RWPE2 (cell line): ENCODE measurements at regions not wholly inside any gene's neighbourhood (a gene's known extent, or its start where the extent isn't known, plus 50 kb on each side); places are given as distances from the start of the nearest gene placed in this dataset.

Experiments used
- ATAC-seq: fragments of 200-7000 bp; cut with Tn5 transposase; 3 replicates; pipeline ENCODE4 v1.9.1; 2021; ENCODE audit warnings: low read depth
- DNase-seq: peaks from one replicate; pipeline ENCODE4 v3.0.0-alpha.2; 2020; ENCODE audit warnings: low spot score
- H3K27ac ChIP-seq: fragments of 450-650 bp; 2 replicates; pipeline ENCODE4 v1.5.1; 2017; ENCODE audit warnings: mild to moderate bottlenecking; ENCODE audit not compliant: poor library complexity, severe bottlenecking
- H3K27me3 ChIP-seq: fragments of 250-450 bp; sonication (Bioruptor Pico); 2 replicates; pipeline ENCODE4 v1.5.1; 2021; ENCODE audit warnings: mild to moderate bottlenecking, moderate library complexity; ENCODE audit not compliant: insufficient read depth, poor library complexity, severe bottlenecking
- H3K36me3 ChIP-seq: fragments of 250-450 bp; sonication (Bioruptor Pico); 2 replicates; pipeline ENCODE4 v1.5.1; 2020; ENCODE audit warnings: low read depth, mild to moderate bottlenecking, moderate library complexity
- H3K4me1 ChIP-seq: fragments of 250-450 bp; sonication (Bioruptor Pico); 2 replicates; pipeline ENCODE4 v1.5.1; 2021; ENCODE audit warnings: mild to moderate bottlenecking, moderate library complexity; ENCODE audit not compliant: insufficient read depth, poor library complexity, severe bottlenecking
- H3K4me3 ChIP-seq: fragments of 250-450 bp; sonication (Bioruptor Pico); 2 replicates; pipeline ENCODE4 v1.5.1; 2021; ENCODE audit warnings: mild to moderate bottlenecking, moderate library complexity; ENCODE audit not compliant: severe bottlenecking
- H3K9me3 ChIP-seq: fragments of 250-450 bp; sonication (Bioruptor Pico); 2 replicates; pipeline ENCODE4 v1.5.1; 2021; ENCODE audit warnings: mild to moderate bottlenecking, moderate library complexity; ENCODE audit not compliant: severe bottlenecking
- CTCF ChIP-seq: fragments of 450-650 bp; IDR thresholded peaks from one replicate; pipeline ENCODE4 v1.5.1; 2017; ENCODE audit warnings: mild to moderate bottlenecking, moderate library complexity; ENCODE audit not compliant: poor library complexity, severe bottlenecking

- no peaks in the 10 kb centered on the region for H3K27me3 ChIP-seq
- H3K4me3 ChIP-seq: no peak overlapping the region
- H3K27ac ChIP-seq: no peak overlapping the region
- no peaks in the 10 kb centered on the region for H3K4me1 ChIP-seq
- no peak for ATAC-seq
- TF ChIP-seq CTCF: no peak
- no peaks in the 10 kb centered on the region for H3K36me3 ChIP-seq
- DNase-seq: no peak
- no peaks in the 10 kb centered on the region for H3K9me3 ChIP-seq
These were observed 992.8 kb upstream of the ADGRL2 start for GRCh38 chr1:80807981-80808380.

GRCh38 chr1:80806431-80806830 lies 994.3 kb upstream of the ADGRL2 start:
- DNase-seq (no peak), ATAC-seq (no peak)
- no peak overlapping the region for H3K27ac ChIP-seq
- no peaks in the 10 kb centered on the region for H3K4me1 ChIP-seq
- TF ChIP-seq CTCF: no peak
- no peaks in the 10 kb centered on the region for H3K36me3 ChIP-seq
- no peak overlapping the region for H3K4me3 ChIP-seq
- no peaks in the 10 kb centered on the region for H3K27me3 ChIP-seq
- no peaks in the 10 kb centered on the region for H3K9me3 ChIP-seq

- Histone ChIP-seq H3K36me3 (no peaks in the 10 kb centered on the region), H3K9me3 (no peaks in the 10 kb centered on the region), H3K4me1 (no peaks in the 10 kb centered on the region), H3K4me3 (no peak overlapping the region), H3K27ac (no peak overlapping the region), H3K27me3 (no peaks in the 10 kb centered on the region)
- no peak for TF ChIP-seq CTCF
- DNase-seq (no peak), ATAC-seq (no peak)
These were observed 999.0 kb upstream of the ADGRL2 start for GRCh38 chr1:80801695-80802094.

GRCh38 chr1:80799457-80799856 lies 1001.3 kb upstream of the ADGRL2 start:
- Histone ChIP-seq H3K9me3 (no peaks in the 10 kb centered on the region), H3K27ac (no peak overlapping the region), H3K4me1 (no peaks in the 10 kb centered on the region), H3K36me3 (no peaks in the 10 kb centered on the region), H3K27me3 (no peaks in the 10 kb centered on the region), H3K4me3 (no peak overlapping the region)
- no peak for TF ChIP-seq CTCF
- ATAC-seq (no peak), DNase-seq (no peak)

- no peak for DNase-seq
- ATAC-seq: no peak
These were observed 1021.5 kb upstream of the ADGRL2 start for GRCh38 chr1:80779275-80779674.

More at GRCh38 chr1:80779275-80779674, 1021.5 kb upstream of the ADGRL2 start:
- H3K4me3 ChIP-seq: no peak overlapping the region
- no peaks in the 10 kb centered on the region for H3K27me3 ChIP-seq
- no peak for TF ChIP-seq CTCF
- H3K4me1 ChIP-seq: no peaks in the 10 kb centered on the region
- no peaks in the 10 kb centered on the region for H3K9me3 ChIP-seq
- no peak overlapping the region for H3K27ac ChIP-seq
- H3K36me3 ChIP-seq: no peaks in the 10 kb centered on the region
